GM12891 (cell line): ENCODE measurements at regions not wholly inside any gene's neighbourhood (a gene's known extent, or its start where the extent isn't known, plus 50 kb on each side); places are given as distances from the start of the nearest gene placed in this dataset.
A peak's percentile ranks its signal among the peaks of the same experiment; 100 is the strongest.
"Not testable (repeated sequence)": the region's sequence is repeated elsewhere in the genome, so short reads cannot be mapped to it uniquely, and the experiment has no call there.

Experiments
- DNase-seq: peaks from one replicate; pipeline ENCODE4 v3.0.0; 2011; ENCODE audit warnings: low spot score; ENCODE audit not compliant: insufficient read length
- FAIRE-seq: peaks from 2 replicates; lab custom pipeline; 2011; peaks lifted over from hg19 to GRCh38; lab: Jason Lieb, UNC
- PAX5 ChIP-seq: IDR thresholded peaks from 2 replicates; pipeline ENCODE4 v1.6.1; 2011; ENCODE audit warnings: low read length, moderate library complexity, mild to moderate bottlenecking; ENCODE audit not compliant: insufficient read depth, severe bottlenecking
- POLR2A ChIP-seq: IDR thresholded peaks from 2 replicates; pipeline ENCODE4 v1.6.1; 2011; ENCODE audit warnings: low read depth, low read length, control low read depth
- POLR2AphosphoS5 ChIP-seq: IDR thresholded peaks from 2 replicates; pipeline ENCODE4 v1.6.1; 2011; ENCODE audit warnings: low read depth, low read length, control low read depth
- POU2F2 ChIP-seq: IDR thresholded peaks from 2 replicates; pipeline ENCODE4 v1.6.1; 2011; ENCODE audit warnings: low read depth, mild to moderate bottlenecking, control low read depth, low read length, moderate library complexity
- SPI1 ChIP-seq: IDR thresholded peaks from 2 replicates; pipeline ENCODE4 v1.6.1; 2011; ENCODE audit warnings: low read depth, low read length, control low read depth
- TAF1 ChIP-seq: IDR thresholded peaks from 2 replicates; pipeline ENCODE4 v1.6.1; 2011; ENCODE audit warnings: low read depth, low read length, control low read depth

DNA sequence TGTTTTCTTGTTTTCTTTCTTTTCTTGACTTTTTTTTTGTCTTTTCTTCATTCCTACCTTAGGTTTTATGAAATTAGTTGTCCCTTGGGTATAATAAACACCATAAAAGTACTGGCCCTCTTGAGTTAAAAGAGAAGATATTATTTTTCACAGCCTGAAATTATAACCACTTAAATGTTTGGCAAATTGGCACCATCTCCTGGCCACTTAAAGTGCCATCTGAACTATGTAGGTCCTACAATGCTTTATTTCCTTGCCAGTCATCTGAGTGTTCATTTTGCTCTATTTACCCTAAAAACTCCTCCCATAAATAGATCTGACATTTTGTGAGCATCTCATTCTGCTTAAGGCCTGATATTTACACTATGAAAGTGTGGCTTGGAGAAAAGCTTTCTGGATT, 98.9 kb upstream of the PRKCQ start:
- FAIRE-seq (no peak), DNase-seq (no peak)
- TF ChIP-seq POU2F2 (no peak), POLR2AphosphoS5 (no peak), PAX5 (no peak), TAF1 (no peak), SPI1 (no peak), POLR2A (no peak)

DNA sequence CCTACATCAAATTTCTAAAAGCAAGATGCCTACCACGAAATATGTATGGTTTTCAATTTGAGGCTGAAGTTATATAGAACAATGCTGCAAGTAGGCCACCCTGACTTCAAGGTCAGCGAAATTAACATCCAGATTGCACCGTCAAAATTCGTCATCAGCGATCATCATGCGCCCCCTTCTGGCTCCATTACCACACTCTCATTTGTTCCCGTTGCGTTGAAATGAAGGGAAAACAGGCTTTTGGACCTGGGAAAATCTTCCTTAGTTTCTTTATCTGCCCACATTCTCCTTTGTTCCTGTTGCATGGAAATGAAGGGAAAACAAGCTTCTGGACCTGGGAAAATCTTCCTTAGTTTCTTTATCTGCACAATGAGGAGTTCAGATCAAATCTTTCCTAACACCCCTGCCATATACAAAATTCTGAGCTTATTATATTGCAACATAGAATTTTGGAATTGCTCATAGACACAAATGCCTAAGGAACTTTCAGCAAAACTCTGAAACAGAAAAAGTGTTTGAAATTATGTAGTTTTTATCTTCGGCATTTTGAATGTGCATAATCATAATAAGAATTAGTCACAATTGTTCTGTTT, 98.2 kb upstream of the PRKCQ start:
- TF ChIP-seq SPI1: no peak
- DNase-seq: no peak

GRCh38 chr10:6677129-6677528, 97.1 kb upstream of the PRKCQ start:
- FAIRE-seq, DNase-seq: not testable (repeated sequence)

More for the DNA sequence above, 98.2 kb upstream of the PRKCQ start:
- FAIRE-seq: peak; percentile 78

- no peak for DNase-seq
- no peak for FAIRE-seq
- TF ChIP-seq PAX5: no peak
- peak; percentile 39 for TF ChIP-seq SPI1
Measured at GRCh38 chr10:6674291-6674690, 94.2 kb upstream of the PRKCQ start.

- TF ChIP-seq TAF1 (no peak), POLR2A (no peak), PAX5 (no peak), SPI1 (no peak), POU2F2 (no peak), POLR2AphosphoS5 (no peak)
- FAIRE-seq (no peak), DNase-seq (no peak)
Measured at GRCh38 chr10:6671976-6672375, 91.9 kb upstream of the PRKCQ start.

DNA sequence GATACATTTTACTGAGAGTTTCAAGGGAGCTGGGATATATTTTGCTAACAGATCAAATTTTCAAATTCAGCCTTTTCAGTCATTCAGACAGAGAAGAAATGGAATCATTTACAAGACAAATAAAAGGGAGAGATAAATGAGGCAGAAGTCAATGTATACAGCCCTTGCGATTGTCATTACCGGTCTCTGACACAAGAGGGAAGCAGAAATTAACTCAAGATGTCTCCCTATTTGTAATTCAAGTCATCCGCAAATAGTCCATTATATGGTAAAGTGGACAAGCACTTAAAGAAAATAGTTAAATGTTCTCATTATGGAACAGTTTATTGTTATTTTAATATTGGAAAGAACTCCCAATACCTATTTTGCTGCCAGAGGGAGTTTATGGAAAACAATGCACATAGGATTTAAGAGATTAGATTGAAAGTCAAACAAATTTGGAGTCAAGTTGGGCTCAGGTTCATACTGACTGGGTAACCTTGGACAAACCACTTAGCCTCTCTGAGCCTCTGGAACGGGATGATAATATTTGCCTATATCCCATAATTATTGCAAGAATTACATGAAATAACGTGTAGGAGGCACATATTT, 89.3 kb upstream of the PRKCQ start:
- DNase-seq (no peak), FAIRE-seq (peak; percentile 35)
- no peak for TF ChIP-seq POU2F2
- no peak for TF ChIP-seq POLR2A
- no peak for TF ChIP-seq PAX5
- no peak for TF ChIP-seq SPI1
- no peak for TF ChIP-seq POLR2AphosphoS5
- TF ChIP-seq TAF1: no peak

- no peak for TF ChIP-seq POU2F2
- no peak for TF ChIP-seq SPI1
- no peak for TF ChIP-seq PAX5
- TF ChIP-seq POLR2A: no peak
- FAIRE-seq (no peak), DNase-seq (no peak)
Measured at GRCh38 chr10:6667679-6668270, 87.7 kb upstream of the PRKCQ start.

DNA sequence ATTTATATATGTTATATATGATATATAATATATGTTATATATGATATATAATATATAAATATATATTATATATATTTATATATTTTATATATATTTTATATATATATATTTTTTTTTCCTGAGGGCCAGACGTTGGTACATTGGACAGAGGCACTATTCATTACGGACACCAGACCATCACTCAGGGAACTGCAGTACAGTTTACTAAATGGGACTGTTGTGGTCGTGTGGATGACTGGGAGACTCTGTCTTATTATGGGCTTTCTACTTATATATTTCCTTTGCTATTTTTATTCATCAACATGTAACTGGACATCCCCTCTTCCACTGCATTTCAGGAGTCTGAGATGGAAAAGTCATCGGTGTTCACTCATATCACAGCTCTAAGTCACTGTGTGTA, 87.1 kb upstream of the PRKCQ start:
- no peak for DNase-seq
- no peak for TF ChIP-seq POU2F2
- TF ChIP-seq PAX5: no peak
- TF ChIP-seq POLR2AphosphoS5: no peak
- TF ChIP-seq SPI1: no peak
- no peak for TF ChIP-seq TAF1
- no peak for TF ChIP-seq POLR2A
- no peak for FAIRE-seq

GRCh38 chr10:6665847-6666246, 85.8 kb upstream of the PRKCQ start:
- FAIRE-seq (peak; percentile 5), DNase-seq (no peak)
- TF ChIP-seq PAX5 (no peak), POLR2AphosphoS5 (no peak), POU2F2 (no peak), TAF1 (no peak), POLR2A (no peak), SPI1 (no peak)

GRCh38 chr10:6660460-6660859, 80.4 kb upstream of the PRKCQ start:
- FAIRE-seq (no peak), DNase-seq (no peak)
- no peak for TF ChIP-seq POU2F2
- TF ChIP-seq PAX5: no peak
- TF ChIP-seq POLR2A: no peak
- TF ChIP-seq SPI1: no peak
- TF ChIP-seq TAF1: no peak
- TF ChIP-seq POLR2AphosphoS5: no peak

- no peak for DNase-seq
- FAIRE-seq: no peak
- TF ChIP-seq TAF1 (no peak), POU2F2 (no peak), POLR2A (no peak), SPI1 (no peak), PAX5 (no peak)
Measured at GRCh38 chr10:6659451-6659850, 79.4 kb upstream of the PRKCQ start.
